GM18951 (cell line): ENCODE measurements at regions not wholly inside any gene's neighbourhood (a gene's known extent, or its start where the extent isn't known, plus 50 kb on each side); places are given as distances from the start of the nearest gene placed in this dataset.

Source experiments
- POLR2A ChIP-seq: IDR thresholded peaks from 4 replicates; pipeline ENCODE4 v1.6.1; 2011; ENCODE audit warnings: mild to moderate bottlenecking; ENCODE audit not compliant: insufficient read length, insufficient read depth; ENCODE audit errors: extremely low read depth
- in situ Hi-C: fragments of 300-500 bp; cut with MboI; formaldehyde crosslinking; loops from one replicate; pipeline ENCODE4 v1.12.0; 2022; ENCODE audit warnings: low sequenced_read_pairs, mixed read lengths, inconsistent platforms; ENCODE audit not compliant: unreplicated experiment

GRCh38 chr5:117072439-117072838, 497.8 kb upstream of the SEMA6A start:
- no peak for TF ChIP-seq POLR2A
- in situ Hi-C loops: no loop called here

- no peak for TF ChIP-seq POLR2A
- in situ Hi-C loops: no loop called here
Observed at GRCh38 chr5:117065800-117066199, 491.2 kb upstream of the SEMA6A start.

- in situ Hi-C loops: no loop called here
- TF ChIP-seq POLR2A: no peak
Observed at GRCh38 chr5:117065161-117065560, 490.5 kb upstream of the SEMA6A start.

- in situ Hi-C loops: no loop called here
- no peak for TF ChIP-seq POLR2A
Observed at GRCh38 chr5:117060099-117060498, 485.5 kb upstream of the SEMA6A start.

GRCh38 chr5:117058740-117059139, 484.1 kb upstream of the SEMA6A start:
- in situ Hi-C loops: no loop called here

GRCh38 chr5:117055517-117055916, 480.9 kb upstream of the SEMA6A start:
- in situ Hi-C loops: no loop called here
- no peak for TF ChIP-seq POLR2A

More at GRCh38 chr5:117058740-117059139, 484.1 kb upstream of the SEMA6A start:
- no peak for TF ChIP-seq POLR2A

GRCh38 chr5:117054911-117055310, 480.3 kb upstream of the SEMA6A start:
- in situ Hi-C loops: no loop called here
- no peak for TF ChIP-seq POLR2A

- no peak for TF ChIP-seq POLR2A
Observed at GRCh38 chr5:117054141-117054540, 479.5 kb upstream of the SEMA6A start.

GRCh38 chr5:117041926-117042595, 467.4 kb upstream of the SEMA6A start:
- in situ Hi-C loops: no loop called here

More at GRCh38 chr5:117054141-117054540, 479.5 kb upstream of the SEMA6A start:
- in situ Hi-C loops: no loop called here

GRCh38 chr5:117039035-117039434, 464.4 kb upstream of the SEMA6A start:
- no peak for TF ChIP-seq POLR2A
- in situ Hi-C loops: no loop called here

More at GRCh38 chr5:117041926-117042595, 467.4 kb upstream of the SEMA6A start:
- no peak for TF ChIP-seq POLR2A

- in situ Hi-C loops: no loop called here
- no peak for TF ChIP-seq POLR2A
Observed at GRCh38 chr5:117027384-117027783, 452.8 kb upstream of the SEMA6A start.

GRCh38 chr5:117020999-117021398, 446.4 kb upstream of the SEMA6A start:
- TF ChIP-seq POLR2A: no peak
- in situ Hi-C loops: no loop called here

- in situ Hi-C loops: no loop called here
Observed at GRCh38 chr5:117013280-117013877, 438.8 kb upstream of the SEMA6A start.

GRCh38 chr5:117010574-117010973, 436.0 kb upstream of the SEMA6A start:
- in situ Hi-C loops: no loop called here
- no peak for TF ChIP-seq POLR2A

More at GRCh38 chr5:117013280-117013877, 438.8 kb upstream of the SEMA6A start:
- no peak for TF ChIP-seq POLR2A
